Tibial nerve (tissue), 4 donors: ENCODE measurements at regions not wholly inside any gene's neighbourhood (a gene's known extent, or its start where the extent isn't known, plus 50 kb on each side); places are given as distances from the start of the nearest gene placed in this dataset.

ENCODE experiments used
- CTCF ChIP-seq, 5 experiments: fragments of 200-600 bp in 3 of 5; fragments of 450-650 bp in 2 of 5; sonication (generic) in 3 of 5; IDR thresholded peaks; one replicate each; pipeline ENCODE4 v1.5.1; 2016 to 2019; ENCODE audit warnings: antibody characterized with exemption in 5 of 5, mild to moderate bottlenecking in 3 of 5, moderate library complexity in 2 of 5
- EP300 ChIP-seq, 2 donors: sonication (generic); formaldehyde crosslinking; IDR thresholded peaks; one replicate each; pipeline ENCODE4 v1.6.1; 2017; ENCODE audit warnings: antibody characterized with exemption in 2 of 2, mild to moderate bottlenecking in 1 of 2

DNA sequence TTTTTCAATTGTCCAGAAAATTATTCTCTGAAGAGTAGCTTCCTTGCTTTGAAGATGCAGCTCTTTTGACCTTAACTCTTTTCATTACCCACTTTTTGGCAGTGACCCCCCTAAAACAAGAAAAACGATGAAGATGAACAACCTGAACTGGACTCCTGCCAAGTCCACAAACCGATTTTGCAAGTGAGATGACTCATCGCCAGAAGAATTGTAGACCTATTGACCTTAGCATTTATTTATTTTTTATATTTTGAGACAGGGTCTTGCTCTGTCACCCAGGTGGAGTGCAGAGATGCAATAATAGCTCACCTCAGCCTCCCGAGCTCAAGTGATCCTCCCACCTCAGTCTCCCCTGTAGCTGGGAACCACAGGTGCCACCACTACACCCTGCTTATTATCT, 859.2 kb downstream of the GATA3 start:
- TF ChIP-seq CTCF (IDR thresholded peaks at IDR 0.05) (no peak), EP300 (IDR thresholded peaks at IDR 0.05) (no peak)
